Prostate gland (tissue), 2 donors: ENCODE measurements at regions not wholly inside any gene's neighbourhood (a gene's known extent, or its start where the extent isn't known, plus 50 kb on each side); places are given as distances from the start of the nearest gene placed in this dataset.

ENCODE experiments used
- POLR2A ChIP-seq: fragments of 450-650 bp; IDR thresholded peaks from one replicate; pipeline ENCODE4 v1.6.1; 2016; ENCODE audit warnings: antibody characterized with exemption, mild to moderate bottlenecking
- POLR2AphosphoS5 ChIP-seq: sonication (generic); formaldehyde crosslinking; IDR thresholded peaks from one replicate; pipeline ENCODE4 v1.6.1; 2017; ENCODE audit warnings: antibody characterized with exemption
- TF ChIP-seq, protein P1 (sequence below), 4 experiments: fragments of 200-600 bp in 2 of 4; fragments of 450-650 bp in 2 of 4; sonication (generic) in 2 of 4; IDR thresholded peaks; 1 replicate in 3 of 4; 2 replicates in 1 of 4; pipeline ENCODE4 v1.5.1; 2016 to 2019; ENCODE audit warnings: antibody characterized with exemption in 4 of 4, mild to moderate bottlenecking in 2 of 4, moderate library complexity in 2 of 4

DNA sequence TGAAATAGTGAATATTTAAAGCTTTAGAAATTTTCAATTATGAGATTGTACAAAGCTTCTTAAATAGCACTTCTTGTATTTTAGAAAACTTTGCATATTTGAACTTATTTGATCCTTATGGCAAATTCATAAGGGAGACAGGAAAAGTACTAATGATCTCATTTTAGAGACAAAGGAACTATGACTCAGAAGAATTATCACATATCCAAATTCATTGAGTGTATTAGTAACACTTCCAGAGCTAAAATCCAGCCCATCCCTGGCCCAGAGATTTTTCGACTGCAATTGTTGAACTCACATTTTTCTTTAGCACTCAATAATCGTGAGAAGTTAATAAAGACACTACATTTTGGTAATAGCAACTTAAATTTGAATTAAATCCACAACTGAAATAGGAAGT, 704.3 kb downstream of the EPM2A start:
- TF ChIP-seq POLR2A (no peak), POLR2AphosphoS5 (no peak)
- TF ChIP-seq, protein P1, sequence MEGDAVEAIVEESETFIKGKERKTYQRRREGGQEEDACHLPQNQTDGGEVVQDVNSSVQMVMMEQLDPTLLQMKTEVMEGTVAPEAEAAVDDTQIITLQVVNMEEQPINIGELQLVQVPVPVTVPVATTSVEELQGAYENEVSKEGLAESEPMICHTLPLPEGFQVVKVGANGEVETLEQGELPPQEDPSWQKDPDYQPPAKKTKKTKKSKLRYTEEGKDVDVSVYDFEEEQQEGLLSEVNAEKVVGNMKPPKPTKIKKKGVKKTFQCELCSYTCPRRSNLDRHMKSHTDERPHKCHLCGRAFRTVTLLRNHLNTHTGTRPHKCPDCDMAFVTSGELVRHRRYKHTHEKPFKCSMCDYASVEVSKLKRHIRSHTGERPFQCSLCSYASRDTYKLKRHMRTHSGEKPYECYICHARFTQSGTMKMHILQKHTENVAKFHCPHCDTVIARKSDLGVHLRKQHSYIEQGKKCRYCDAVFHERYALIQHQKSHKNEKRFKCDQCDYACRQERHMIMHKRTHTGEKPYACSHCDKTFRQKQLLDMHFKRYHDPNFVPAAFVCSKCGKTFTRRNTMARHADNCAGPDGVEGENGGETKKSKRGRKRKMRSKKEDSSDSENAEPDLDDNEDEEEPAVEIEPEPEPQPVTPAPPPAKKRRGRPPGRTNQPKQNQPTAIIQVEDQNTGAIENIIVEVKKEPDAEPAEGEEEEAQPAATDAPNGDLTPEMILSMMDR (IDR thresholded peaks at IDR 0.05) = no peak
